Stimulated activated CD4-positive, alpha-beta T cell treated with anti-CD3 and anti-CD28 coated beads, Interleukin-15, amount 100 ng/mL, for 1 hour (primary cell): ENCODE measurements at regions not wholly inside any gene's neighbourhood (a gene's known extent, or its start where the extent isn't known, plus 50 kb on each side); places are given as distances from the start of the nearest gene placed in this dataset.

Source experiments
- DNase-seq, 2 donors: peaks; one replicate each; pipeline ENCODE4 v3.0.0-alpha.2; 2020; ENCODE audit warnings: low read depth in 1 of 2, low spot score in 1 of 2

DNA sequence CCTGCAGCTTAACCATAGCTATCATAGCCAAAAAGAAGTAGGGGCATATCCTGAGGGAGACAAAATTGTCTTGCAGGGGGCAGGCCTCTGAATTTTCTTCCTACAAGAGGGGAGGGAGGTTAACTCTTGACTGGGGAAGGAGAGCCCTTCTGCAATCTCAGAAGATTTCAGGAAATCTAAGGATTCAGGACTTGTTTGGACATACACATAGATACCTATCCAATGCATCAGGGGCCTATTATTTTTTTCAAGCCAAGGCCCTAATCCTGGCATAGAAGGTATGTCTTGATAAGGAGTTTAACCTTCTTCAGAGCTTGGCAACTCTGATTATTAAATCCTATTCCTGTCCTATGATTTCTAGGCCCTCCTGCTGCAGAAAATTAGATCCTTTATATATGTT, 375.1 kb upstream of the ACTBL2 start:
- no peak for DNase-seq

DNA sequence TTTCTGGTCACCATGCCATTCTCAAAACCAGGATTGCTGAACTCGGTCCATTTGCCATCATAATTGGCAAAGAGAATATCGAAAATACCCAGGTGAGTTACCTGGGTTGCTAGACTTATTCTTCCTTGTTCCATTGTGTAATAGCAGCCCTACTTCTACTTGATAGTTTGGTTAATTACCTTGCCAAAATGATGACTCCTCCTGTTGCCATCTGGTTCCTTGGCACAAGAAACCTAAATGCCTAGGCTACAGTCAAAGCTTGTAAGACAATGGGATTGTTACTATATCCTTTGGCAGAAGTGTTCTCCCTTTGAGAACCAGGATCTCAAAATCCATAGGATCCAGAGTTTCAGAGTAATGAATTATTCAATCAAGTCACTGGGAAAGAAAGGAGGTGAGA, 373.2 kb upstream of the ACTBL2 start:
- DNase-seq, result no peak

DNA sequence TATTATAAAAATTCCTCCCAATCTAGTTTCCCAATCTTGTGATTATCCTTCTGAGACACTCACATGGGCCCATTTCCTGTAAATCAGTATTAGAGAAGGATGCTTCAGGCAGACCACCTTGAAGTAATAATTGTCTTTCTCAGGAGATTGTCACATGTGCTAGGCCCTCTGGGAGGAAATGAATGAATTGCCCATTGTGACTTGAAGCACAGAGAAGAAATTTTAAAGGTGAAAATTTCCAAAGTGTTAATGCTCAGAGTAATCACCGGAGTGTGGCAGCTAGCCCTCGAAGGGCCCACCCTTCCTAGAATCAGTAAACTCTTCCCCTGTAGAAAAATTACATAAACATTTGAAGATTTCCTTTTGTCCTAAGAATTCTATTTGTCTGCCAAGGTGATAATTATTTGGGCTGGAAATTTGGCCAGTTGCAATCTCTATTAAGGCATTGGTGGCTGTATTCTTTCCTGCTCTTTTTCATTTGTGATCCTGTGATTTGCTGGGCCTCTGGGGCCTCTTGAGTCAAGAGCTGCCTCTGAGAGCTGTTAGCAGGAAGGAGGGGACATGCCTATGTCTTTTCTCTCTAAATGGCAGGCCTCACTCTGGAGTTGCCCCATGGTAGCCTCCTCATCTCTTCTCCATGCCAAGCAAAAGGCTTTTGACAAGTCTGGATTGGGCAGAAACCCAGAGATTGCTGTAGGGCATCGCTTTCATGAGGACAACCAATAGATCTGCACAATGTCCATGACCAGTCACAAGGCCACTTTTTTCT, 371.5 kb upstream of the ACTBL2 start:
- DNase-seq, result no peak

DNA sequence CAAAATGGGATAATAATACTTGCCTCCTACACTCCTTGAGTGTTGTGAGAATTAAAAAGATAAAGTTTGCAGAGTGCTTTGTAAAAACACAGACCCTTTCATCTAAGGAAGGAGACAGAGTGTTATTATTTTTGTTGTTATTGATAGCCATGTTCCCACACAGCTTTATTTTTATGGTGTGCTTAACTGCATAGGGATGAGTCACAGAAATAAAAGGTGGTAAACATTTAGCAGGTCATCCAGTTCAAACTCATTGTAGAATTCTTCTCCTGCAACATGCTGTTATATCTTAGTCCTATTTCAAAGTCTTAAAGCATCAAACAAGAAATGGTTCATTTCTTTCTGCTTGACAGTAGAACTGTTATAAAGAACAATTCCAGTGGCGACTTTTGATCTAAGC, 367.5 kb upstream of the ACTBL2 start:
- no peak for DNase-seq

DNA sequence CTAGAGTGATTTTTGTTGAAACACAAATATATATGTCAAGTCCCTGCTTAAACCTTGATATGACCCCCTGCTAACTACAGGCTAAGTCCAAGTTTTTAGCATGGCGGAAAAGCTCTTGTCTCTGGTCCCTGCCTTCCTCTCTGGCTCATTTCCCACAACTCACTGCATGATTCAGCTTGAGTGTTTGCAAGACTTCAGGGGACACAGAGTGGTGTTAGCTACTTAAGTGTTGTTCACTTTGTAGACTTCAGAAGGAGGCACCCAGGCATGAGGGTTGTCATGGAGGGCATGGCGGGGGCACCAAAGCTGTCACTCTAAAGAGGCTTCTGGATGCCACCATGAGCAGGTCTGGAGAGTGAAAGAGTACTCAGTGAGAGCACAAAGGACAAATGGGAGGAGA, 362.4 kb upstream of the ACTBL2 start:
- no peak for DNase-seq

DNA sequence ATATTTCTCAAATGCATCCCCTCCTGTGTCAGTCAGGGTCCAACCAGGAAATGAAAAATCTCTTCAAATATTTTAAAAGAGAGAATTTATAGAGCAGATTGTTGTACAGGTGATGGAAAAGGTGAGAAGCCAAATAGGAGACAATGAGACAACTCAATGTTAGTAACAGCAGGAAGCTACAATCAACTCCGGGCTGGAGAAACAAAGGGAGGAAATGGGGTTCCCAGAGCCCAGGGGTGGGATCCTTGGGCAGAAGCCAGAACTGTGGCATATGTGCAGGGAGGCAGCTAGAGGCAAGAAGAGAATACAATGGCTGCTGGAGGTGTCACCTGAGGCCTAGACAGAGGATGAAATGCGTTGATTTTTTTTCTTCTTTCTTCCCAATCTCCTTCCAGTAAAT, 361.8 kb upstream of the ACTBL2 start:
- no peak for DNase-seq

DNA sequence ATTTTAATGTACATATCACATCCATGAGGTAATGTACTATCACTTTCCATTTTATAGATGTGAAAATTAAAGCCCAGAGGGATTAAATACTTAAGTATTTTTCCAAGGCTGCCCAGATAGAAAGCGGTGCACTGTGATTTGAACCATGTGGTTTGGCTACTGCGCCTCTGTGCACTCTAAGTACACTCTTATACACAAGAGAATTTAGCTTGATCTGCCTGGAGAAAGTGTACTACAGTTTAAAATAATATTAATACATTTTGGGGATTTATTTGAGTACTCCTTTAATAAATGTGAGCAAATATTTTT, 360.4 kb upstream of the ACTBL2 start:
- DNase-seq, result no peak

DNA sequence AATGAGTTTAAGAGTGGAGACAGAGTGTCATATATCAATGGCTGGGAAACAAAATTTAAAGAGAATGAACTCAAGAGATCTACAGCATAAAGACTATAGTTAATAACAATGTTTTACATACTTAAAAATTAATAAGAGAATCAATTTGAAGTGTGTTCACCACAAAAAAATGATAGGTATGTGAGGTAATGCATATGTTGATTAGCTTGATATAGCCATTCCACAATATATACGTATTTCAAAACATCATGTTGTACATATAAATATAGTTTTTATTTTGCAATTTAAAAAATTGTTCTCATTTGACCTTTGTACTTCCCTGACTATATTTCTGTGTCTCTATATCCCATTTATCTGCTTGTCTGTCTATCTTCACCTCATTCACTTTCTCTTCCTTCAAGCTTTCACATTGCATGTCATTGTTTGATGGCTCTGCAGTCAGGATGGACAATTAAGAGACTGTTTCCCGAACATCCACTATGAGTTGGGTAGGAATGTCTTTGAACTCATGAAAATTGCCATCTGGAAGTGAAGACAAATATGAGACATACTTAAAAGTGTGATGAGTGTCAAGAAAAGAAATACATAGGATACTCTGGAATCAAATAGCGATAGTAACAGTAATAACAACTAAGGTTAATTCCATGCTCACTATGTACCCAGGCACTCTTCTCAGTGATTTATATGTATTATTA, 359.9 kb upstream of the ACTBL2 start:
- DNase-seq, result no peak

DNA sequence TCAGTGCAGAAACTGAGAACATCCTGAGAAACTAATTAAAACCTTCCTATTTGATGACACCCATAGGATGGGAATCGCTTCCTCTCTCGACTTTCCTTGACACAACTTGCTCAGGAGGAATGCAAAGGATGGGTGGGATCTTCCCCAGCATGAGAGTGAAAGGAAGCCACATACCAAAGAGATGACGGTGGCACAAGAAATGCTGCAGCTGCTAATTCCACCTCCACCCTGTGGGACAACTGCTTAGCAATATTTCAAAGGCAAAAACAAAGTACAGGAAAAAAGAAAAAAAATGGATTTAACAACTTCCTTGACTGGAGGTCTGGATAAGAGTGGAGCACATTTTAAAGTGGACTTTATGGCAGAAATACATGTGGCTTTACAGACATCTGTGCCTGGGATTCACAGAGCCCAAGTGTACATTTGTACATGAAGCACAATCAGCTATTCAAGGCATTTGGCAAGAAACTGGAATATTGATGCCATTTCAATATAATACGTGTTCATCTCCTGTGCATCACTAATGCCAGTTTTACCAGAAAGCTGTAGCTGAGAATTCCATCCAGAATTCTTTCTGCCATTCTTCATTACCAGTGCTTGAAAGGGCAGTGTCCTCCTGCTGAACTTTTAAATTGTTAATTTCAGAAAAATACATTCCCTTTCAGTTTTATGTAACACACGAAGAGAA, 359.2 kb upstream of the ACTBL2 start:
- DNase-seq, result no peak

DNA sequence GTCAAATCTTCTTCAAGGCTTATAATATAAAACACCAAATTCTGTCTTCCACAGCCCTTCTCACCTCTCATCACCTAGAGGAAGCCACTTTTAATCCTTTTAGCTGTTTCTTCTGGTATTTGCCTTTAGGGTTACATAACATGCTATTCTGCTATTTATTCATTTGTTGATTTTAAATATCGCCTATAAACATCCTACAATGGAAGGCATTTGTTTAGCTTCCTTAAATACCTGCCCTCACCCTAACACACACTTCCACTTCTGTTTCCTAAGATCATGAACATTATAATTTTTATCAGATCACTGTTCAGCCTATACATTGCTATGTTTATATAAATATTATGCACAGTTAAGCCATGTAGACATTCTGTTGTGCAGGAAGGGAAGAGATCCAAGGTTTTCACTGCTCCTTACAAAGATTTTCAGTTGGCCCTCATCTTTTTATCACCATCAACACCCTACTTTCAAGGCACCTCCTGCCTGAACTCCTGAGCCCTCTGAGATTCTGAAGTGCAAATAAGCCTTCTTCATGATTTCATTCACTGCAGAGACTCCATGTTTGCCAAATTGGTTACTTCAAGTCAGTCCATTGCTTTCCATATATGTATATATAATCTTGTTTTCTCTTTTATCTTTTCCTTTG, 356.9 kb upstream of the ACTBL2 start:
- no peak for DNase-seq

DNA sequence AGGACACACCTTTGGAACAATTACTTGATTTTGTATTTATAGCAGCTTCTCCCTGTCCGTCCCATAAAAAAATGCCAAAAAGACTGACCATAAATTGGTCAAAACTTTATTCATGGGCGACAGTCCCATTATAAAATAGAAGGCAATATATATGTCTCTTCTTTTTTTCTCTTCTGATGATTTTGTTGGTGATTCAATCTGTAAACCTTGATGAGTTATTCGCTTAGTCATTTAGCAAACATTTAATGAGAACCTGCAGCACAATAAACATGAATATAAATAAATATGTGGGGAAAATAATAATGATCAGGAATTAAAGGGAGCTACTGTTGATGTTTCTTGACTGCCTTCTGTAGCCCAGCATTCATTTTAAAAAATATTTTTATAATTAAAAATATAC, 356.4 kb upstream of the ACTBL2 start:
- no peak for DNase-seq

DNA sequence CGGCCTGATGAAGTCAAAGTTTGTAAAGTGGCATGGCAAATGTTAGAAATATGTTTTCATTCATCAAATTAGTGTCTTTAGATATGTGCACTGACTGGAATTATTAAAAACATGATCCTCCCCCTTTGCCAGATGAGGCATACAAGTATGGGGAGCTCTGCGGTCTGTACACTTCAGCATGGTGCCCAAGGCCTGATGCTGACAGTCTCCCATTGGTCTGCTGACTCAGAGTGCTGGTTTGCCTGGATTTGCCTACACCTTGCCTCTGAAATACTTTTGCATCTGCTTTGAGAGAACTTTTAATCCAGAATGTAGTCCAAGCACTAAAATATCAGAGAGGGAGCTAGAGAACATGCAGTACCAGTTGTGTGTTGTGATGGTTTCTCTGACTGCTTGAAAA, 354.3 kb upstream of the ACTBL2 start:
- no peak for DNase-seq

DNA sequence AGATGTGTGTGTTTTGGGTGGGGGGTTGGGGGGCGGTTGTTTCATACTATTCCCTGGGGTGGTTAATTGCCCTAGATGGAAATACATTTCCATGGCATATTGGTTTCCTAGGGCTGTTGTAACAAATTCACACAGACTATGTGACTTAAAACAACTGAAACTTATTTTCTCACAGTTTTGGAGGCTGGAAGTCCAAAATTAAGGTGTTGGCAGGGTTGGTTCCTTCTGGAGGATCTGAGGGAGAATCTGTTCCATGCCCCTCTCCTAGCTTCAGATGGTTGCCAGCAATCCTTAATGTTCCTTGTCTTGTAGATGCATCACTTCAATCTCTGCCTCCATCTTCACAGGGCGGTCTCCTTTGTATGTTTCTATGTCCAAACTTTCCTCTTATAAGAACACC, 353.7 kb upstream of the ACTBL2 start:
- DNase-seq, result no peak

DNA sequence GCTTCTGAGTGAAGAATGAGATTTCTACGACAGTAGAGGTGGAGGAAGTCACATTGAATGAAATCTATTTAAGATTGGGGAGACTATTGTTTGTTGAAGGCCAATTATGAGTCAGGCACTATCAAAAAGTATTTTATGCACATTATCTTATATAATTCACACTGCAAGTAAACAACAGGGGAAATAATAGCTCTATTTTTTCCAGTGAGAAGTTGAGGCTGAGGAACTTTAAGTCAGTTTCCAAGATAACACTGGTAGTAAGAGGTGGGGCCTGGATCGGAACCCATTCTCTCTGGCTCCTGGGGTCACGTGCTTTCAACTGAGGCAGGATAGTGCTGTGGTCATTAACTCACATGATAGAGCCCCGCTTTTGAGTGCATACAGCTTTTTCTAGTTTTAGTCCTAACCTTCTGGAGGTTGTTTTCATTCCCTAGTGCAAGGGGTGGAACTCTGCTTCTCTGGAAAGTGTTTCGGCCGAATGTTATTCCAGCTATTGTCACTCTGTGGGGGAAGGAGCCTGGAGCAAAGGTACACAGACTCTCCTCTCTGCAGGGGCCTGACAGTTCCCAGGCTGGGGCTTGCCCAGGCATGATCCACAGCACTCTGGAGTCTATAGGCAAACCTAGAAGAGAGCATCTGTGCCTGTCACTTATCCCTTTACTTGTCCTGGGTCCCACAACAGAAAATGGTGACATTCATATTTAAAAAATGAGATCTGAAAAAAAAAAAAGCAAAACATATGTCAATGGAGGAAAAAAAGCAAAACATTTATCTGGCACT, 352.4 kb upstream of the ACTBL2 start:
- DNase-seq, result no peak

DNA sequence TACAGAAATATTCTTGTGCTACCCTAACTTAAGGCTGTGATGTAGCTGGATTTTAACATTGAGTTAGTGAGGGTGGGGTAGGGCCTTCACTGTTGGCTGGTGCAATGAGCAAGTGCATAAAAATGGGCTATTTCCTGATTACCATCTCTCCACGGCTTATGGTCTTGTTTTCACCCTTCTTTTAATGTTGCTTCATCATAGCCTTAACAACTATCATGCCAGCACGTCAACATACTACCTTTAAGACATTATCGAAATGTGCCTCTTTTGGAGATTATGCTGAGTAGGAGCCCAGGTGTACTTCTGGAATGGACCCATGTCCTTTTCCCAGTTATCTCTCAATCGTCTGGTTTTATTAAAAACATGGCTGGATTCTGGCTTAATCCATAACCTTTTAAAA, 350.9 kb upstream of the ACTBL2 start:
- DNase-seq, result no peak

DNA sequence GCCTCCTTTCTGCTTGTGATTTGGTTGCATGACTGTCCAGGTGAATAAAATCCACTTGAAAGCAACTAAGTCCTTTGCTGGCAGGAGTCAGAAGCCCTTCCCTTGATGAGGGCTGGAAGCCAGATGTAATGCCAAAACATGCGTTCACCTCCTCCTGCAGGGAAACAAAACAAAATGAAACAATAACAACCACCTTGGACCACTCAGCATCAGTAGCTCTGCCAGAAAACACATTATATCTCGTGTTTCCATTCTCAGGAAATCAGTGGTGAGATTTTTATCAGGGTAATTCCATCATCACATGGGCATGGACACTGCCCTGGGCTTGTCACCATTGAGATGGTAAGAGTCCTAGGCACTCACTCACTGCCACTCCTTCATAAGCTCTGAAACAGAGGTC, 350.3 kb upstream of the ACTBL2 start:
- DNase-seq, result no peak

DNA sequence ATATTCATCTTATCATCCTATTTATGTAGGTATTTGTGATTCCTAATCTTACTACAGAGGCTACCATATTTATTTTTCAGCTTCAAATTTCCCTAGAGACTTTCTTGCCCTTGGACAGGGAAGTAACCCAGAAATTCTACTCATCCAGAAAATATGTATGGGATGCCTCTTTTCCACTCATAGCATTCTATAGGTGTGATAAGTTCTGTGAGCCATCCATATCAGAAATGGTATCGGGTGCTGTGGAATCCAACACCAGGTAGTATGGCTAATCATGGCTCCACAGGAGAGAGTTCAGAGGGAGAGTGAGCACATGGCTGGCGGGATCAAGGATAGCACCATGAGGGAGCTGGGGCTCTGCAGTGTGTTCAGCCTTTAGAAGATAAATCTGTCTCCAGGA, 349.3 kb upstream of the ACTBL2 start:
- no peak for DNase-seq

DNA sequence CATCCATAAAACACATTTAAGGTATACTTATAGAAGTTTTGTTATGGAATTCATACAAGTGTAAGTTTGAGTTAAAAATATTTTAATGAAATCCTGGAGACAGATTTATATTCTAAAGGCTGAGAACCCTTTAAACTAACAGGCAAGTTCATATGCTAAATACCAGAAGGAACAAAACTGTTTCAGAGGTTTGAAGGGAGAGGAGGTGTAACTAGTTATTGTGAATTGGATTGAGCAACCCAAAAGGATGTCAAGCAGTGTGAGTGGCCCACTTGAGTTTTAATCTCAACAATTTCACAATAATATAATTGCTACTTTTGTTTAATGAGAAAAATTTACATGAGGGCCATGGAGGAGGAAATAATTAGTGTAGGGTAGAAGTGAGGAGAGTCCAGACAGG, 348.5 kb upstream of the ACTBL2 start:
- no peak for DNase-seq

DNA sequence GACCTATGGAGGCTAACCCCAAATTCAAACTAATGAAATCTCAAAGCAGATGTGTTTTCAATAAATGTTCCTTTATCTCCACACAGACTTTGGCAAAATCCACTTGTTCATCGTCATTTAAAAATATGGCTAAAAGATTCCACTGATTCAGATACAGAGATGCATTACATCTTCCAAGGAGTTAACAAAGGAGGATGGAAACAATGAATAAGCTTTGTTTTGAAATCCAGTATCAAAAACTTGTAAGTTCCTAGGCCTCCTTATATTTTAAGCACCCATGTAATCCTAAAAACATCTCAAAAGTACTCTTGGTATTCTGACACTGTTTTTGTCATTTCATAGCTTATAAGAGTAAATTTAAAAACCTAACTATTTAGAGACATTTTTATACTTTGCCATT, 345.6 kb upstream of the ACTBL2 start:
- DNase-seq, result no peak

DNA sequence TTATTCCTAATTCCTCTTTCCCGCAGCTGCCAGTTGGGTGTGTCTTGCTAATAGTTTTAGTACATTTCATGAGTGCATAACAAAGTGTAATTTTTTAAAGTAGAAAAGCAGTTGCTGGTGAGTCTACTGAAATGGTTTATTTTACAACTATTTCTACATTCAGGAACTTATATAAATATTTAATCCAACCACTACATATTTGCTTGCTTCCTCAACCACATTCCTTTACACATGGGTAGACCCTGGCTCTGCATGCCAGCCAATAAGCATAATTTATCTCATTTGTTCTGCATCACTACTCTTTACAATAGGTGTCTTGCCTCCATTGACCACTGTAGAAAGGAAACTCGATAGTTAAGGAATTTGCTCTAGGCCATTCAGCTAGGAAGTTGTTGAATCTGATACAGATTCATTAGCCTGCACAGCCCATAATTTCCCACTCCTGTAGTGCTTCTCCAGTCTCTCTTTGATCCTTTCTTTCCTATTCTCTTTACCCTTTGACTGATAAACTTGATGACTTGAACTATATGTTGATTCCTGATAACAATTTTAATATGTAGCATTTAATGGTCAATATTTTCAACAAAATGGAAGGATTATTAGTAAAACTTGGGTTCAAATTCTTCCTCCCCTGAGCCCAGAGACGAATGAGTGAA, 342.5 kb upstream of the ACTBL2 start:
- DNase-seq, result no peak

DNA sequence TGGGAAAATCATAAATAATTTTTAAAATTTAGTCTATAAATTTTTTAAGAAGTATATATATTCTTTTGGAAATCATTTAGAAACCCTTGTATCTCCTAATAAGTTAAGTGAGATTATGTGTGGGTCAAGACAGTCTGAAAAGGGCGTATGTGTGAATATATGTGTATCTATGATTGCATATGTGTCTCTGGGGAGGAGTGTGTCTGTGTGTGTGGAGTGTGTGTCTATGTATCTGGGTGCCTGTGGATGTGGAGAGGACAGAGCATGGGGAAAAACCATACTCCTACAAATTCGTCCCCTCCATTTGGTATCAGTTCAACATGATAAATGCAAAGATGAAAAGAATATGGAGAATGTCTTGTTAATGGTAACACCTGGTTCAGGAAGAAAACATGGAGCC, 342.0 kb upstream of the ACTBL2 start:
- no peak for DNase-seq
